Kidney (tissue), 13 donors: ENCODE measurements at regions not wholly inside any gene's neighbourhood (a gene's known extent, or its start where the extent isn't known, plus 50 kb on each side); places are given as distances from the start of the nearest gene placed in this dataset.

ENCODE experiments used
- DNase-seq, 5 donors: peaks; one replicate each; pipeline ENCODE4 v3.0.0-alpha.2; 2013 to 2020
- FAIRE-seq: peaks from 2 replicates; lab custom pipeline; 2012; peaks lifted over from hg19 to GRCh38; lab: Jason Lieb, UNC
- H3K27ac ChIP-seq, 2 donors: one replicate each; pipeline ENCODE4 v1.7.0; 2013; ENCODE audit warnings: low read depth in 2 of 2, low read length in 2 of 2, inconsistent platforms in 1 of 2
- H3K27me3 ChIP-seq: one replicate; pipeline ENCODE4 v1.7.1; 2013; ENCODE audit warnings: low read length, inconsistent platforms; ENCODE audit not compliant: control insufficient read depth, insufficient read depth
- H3K36me3 ChIP-seq, 3 donors: one replicate each; pipeline versions ENCODE4 v1.7.0 to v1.7.1; 2013; ENCODE audit warnings: low read length in 3 of 3, control low read depth in 1 of 3, inconsistent platforms in 1 of 3; ENCODE audit not compliant: insufficient read depth in 3 of 3, control insufficient read depth in 2 of 3
- H3K4me1 ChIP-seq, 3 donors: one replicate each; pipeline versions ENCODE4 v1.7.0 to v1.7.1; 2013; ENCODE audit warnings: low read length in 3 of 3, inconsistent platforms in 1 of 3, low read depth in 1 of 3; ENCODE audit not compliant: control insufficient read depth in 2 of 3, insufficient read depth in 2 of 3
- H3K4me3 ChIP-seq, 3 donors: one replicate each; pipeline versions ENCODE4 v1.7.0 to v1.8.1; 2013; ENCODE audit warnings: low read length in 3 of 3, control low read depth in 1 of 3, inconsistent platforms in 1 of 3
- H3K9ac ChIP-seq, 3 donors: one replicate each; pipeline versions ENCODE4 v1.7.0 to v1.7.1; 2013; ENCODE audit warnings: low read length in 3 of 3, control low read depth in 1 of 3, inconsistent platforms in 1 of 3
- H3K9me3 ChIP-seq, 3 donors: one replicate each; pipeline versions ENCODE4 v1.7.0 to v1.7.1; 2013; ENCODE audit warnings: low read length in 3 of 3, control low read depth in 1 of 3, inconsistent platforms in 1 of 3; ENCODE audit not compliant: control insufficient read depth in 2 of 3, insufficient read depth in 1 of 3
- CTCF ChIP-seq: IDR thresholded peaks from 3 replicates; pipeline ENCODE4 v1.5.1; 2012; ENCODE audit warnings: mild to moderate bottlenecking, moderate library complexity, borderline replicate concordance; ENCODE audit not compliant: insufficient read depth; ENCODE audit errors: extremely low read depth
- intact Hi-C: fragments of 100-400 bp; cut with DNase I; formaldehyde crosslinking; loops from one replicate; pipeline ENCODE4 v1.11.1; 2022
- donor health status: control.
- donor health status: control.
- donor health status: control.
- donor health status: control.
- donor health status: control.
- donor health status: DM: yes; HTN: yes; CAD: no.
- donor health status: Normal renal cell carcinoma (clear cell type).

GRCh38 chr2:19009510-19009909 is 348.9 kb downstream of the OSR1 start:
- no peak overlapping the region for H3K27ac ChIP-seq
- no peak for TF ChIP-seq CTCF
- FAIRE-seq (no peak), DNase-seq (no peak)
- H3K4me3 ChIP-seq: no peak overlapping the region
- no peaks in the 10 kb centered on the region for H3K4me1 ChIP-seq
- H3K36me3 ChIP-seq: no peaks in the 10 kb centered on the region
- H3K9me3 ChIP-seq: no peaks in the 10 kb centered on the region
- H3K9ac ChIP-seq: no peak overlapping the region
- intact Hi-C loops: no loop called here
- no peaks in the 10 kb centered on the region for H3K27me3 ChIP-seq

GRCh38 chr2:19003554-19003953 is 354.9 kb downstream of the OSR1 start:
- Histone ChIP-seq H3K27ac (no peak overlapping the region), H3K27me3 (no peaks in the 10 kb centered on the region), H3K4me3 (no peak overlapping the region), H3K9ac (no peak overlapping the region), H3K9me3 (no peaks in the 10 kb centered on the region), H3K36me3 (no peaks in the 10 kb centered on the region), H3K4me1 (peaks cover 0 to 4% (median 0%) of the 10 kb centered on the region in 3 donors)
- intact Hi-C loops: no loop called here
- TF ChIP-seq CTCF: no peak
- DNase-seq: no peak
- no peak for FAIRE-seq

GRCh38 chr2:19000776-19001175 is 357.6 kb downstream of the OSR1 start:
- Histone ChIP-seq H3K9ac (no peak overlapping the region), H3K9me3 (no peaks in the 10 kb centered on the region), H3K27me3 (no peaks in the 10 kb centered on the region), H3K27ac (no peak overlapping the region), H3K4me1 (peaks cover 0 to 8% (median 4%) of the 10 kb centered on the region in 3 donors), H3K36me3 (no peaks in the 10 kb centered on the region), H3K4me3 (no peak overlapping the region)
- intact Hi-C loops: no loop called here
- TF ChIP-seq CTCF: no peak
- DNase-seq (no peak), FAIRE-seq (no peak)

GRCh38 chr2:18999198-18999597 is 359.2 kb downstream of the OSR1 start:
- FAIRE-seq (no peak), DNase-seq (no peak)
- no peak overlapping the region for H3K9ac ChIP-seq
- H3K9me3 ChIP-seq: no peaks in the 10 kb centered on the region
- no peaks in the 10 kb centered on the region for H3K36me3 ChIP-seq
- H3K27me3 ChIP-seq: no peaks in the 10 kb centered on the region
- intact Hi-C loops: no loop called here
- no peak for TF ChIP-seq CTCF
- H3K4me1 ChIP-seq: peaks cover 0 to 8% (median 4%) of the 10 kb centered on the region in 3 donors
- H3K4me3 ChIP-seq: no peak overlapping the region
- no peak overlapping the region for H3K27ac ChIP-seq
